Fibroblast of villous mesenchyme (primary cell): ENCODE measurements at regions not wholly inside any gene's neighbourhood (a gene's known extent, or its start where the extent isn't known, plus 50 kb on each side); places are given as distances from the start of the nearest gene placed in this dataset.
"Not testable (repeated sequence)": the region's sequence is repeated elsewhere in the genome, so short reads cannot be mapped to it uniquely, and the experiment has no call there.

Experiments
- DNase-seq: peaks from one replicate; pipeline ENCODE4 v3.0.0-alpha.2; 2010; ENCODE audit warnings: low read depth
- H3K4me3 ChIP-seq: 2 replicates; pipeline ENCODE4 v1.5.1; 2011; ENCODE audit warnings: low read depth, mild to moderate bottlenecking, low read length
- CTCF ChIP-seq: IDR thresholded peaks from 2 replicates; pipeline ENCODE4 v1.5.1; 2012; ENCODE audit warnings: low read depth, mild to moderate bottlenecking, low read length; ENCODE audit not compliant: insufficient read depth

- DNase-seq = no peak
- H3K4me3 ChIP-seq = no peak overlapping the region
- TF ChIP-seq CTCF = no peak
Measured at GRCh38 chr11:39365809-39366436, 2093.5 kb downstream of the LRRC4C start.

- TF ChIP-seq CTCF = no peak
- no peak overlapping the region for H3K4me3 ChIP-seq
Measured at GRCh38 chr11:39363571-39363970, 2095.9 kb downstream of the LRRC4C start.

GRCh38 chr11:39361557-39361956 lies 2097.9 kb downstream of the LRRC4C start:
- DNase-seq = no peak
- no peak for TF ChIP-seq CTCF
- H3K4me3 ChIP-seq = no peak overlapping the region

More at GRCh38 chr11:39363571-39363970, 2095.9 kb downstream of the LRRC4C start:
- no peak for DNase-seq

- DNase-seq = no peak
- no peak for TF ChIP-seq CTCF
- no peak overlapping the region for H3K4me3 ChIP-seq
Measured at GRCh38 chr11:39345834-39346442, 2113.5 kb downstream of the LRRC4C start.

GRCh38 chr11:39341461-39341860 lies 2118.0 kb downstream of the LRRC4C start:
- no peak overlapping the region for H3K4me3 ChIP-seq
- no peak for DNase-seq
- TF ChIP-seq CTCF = no peak

- H3K4me3 ChIP-seq = not testable (repeated sequence)
Measured at GRCh38 chr11:39333006-39333405, 2126.4 kb downstream of the LRRC4C start.

GRCh38 chr11:39327302-39327701 lies 2132.2 kb downstream of the LRRC4C start:
- no peak for DNase-seq
- H3K4me3 ChIP-seq = no peak overlapping the region
- TF ChIP-seq CTCF = no peak

More at GRCh38 chr11:39333006-39333405, 2126.4 kb downstream of the LRRC4C start:
- not testable (repeated sequence) for DNase-seq

GRCh38 chr11:39311888-39312287 lies 2147.6 kb downstream of the LRRC4C start:
- not testable (repeated sequence) for DNase-seq, H3K4me3 ChIP-seq
